Thyroid gland (tissue), 4 donors: ENCODE measurements at regions not wholly inside any gene's neighbourhood (a gene's known extent, or its start where the extent isn't known, plus 50 kb on each side); places are given as distances from the start of the nearest gene placed in this dataset.

Source experiments
- CTCF ChIP-seq, 6 experiments: fragments of 200-600 bp in 3 of 6; fragments of 450-650 bp in 3 of 6; sonication (generic) in 3 of 6; IDR thresholded peaks; one replicate each; pipeline ENCODE4 v1.5.1; 2016 to 2019; ENCODE audit warnings: antibody characterized with exemption in 6 of 6, mild to moderate bottlenecking in 2 of 6, inconsistent platforms in 1 of 6, moderate library complexity in 1 of 6
- POLR2A ChIP-seq, 2 donors: fragments of 450-650 bp; IDR thresholded peaks; one replicate each; pipeline ENCODE4 v1.6.1; 2017; ENCODE audit warnings: antibody characterized with exemption in 2 of 2, mild to moderate bottlenecking in 2 of 2, moderate library complexity in 1 of 2

GRCh38 chr13:26485288-26485687 is 72.2 kb upstream of the WASF3 start:
- no peak for TF ChIP-seq CTCF (IDR thresholded peaks at IDR 0.05)
- TF ChIP-seq POLR2A (IDR thresholded peaks at IDR 0.05): no peak
